Stimulated activated CD4-positive, alpha-beta T cell treated with anti-CD3 and anti-CD28 coated beads, Interleukin-12 subunit alpha, Interleukin-12 subunit beta, amount 100 ng/mL, for 24 hours (primary cell): ENCODE measurements at regions not wholly inside any gene's neighbourhood (a gene's known extent, or its start where the extent isn't known, plus 50 kb on each side); places are given as distances from the start of the nearest gene placed in this dataset.

Experiments used
- DNase-seq, 2 experiments: peaks; one replicate each; pipeline ENCODE4 v3.0.0-alpha.2; 2020; ENCODE audit warnings: low read depth in 2 of 2

DNA sequence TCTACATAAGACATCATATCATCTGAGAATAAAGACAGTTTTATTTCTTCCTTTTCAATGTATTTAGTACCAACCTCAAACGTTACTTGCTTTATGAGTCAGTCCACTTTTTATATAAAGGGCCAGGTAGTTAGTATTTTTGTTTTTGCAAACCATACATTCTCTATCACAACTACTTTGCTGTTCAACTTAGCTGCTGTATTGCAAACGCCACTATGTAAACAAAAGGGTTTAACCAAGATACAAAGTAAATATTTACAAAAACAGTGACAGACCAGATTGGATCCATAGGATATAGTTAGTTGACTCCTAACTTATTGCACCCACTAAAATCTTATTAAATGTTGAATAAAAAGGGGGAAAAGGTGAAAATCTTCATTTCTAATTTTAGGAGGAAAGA is 87.7 kb upstream of the FOXG1 start:
- no peak for DNase-seq

DNA sequence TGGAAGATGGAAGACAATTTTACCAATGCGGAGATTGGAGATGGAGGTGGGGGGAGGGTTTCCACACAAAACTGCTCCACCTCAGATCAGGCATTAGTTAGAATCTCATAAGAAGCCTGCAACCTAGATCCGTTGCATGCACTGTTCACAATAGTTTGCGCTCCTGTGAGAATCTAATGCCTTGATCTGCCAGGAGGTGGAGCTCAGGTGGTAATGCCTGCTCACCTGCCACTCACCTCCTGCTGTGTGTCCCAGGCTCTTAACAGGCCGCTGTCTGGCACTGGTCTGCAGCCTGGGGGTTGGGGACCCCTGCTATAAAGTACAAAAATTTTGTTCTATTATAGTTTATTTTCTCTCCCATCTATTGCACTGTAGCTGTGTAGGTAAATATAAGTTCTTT is 84.9 kb upstream of the FOXG1 start:
- DNase-seq, result no peak

DNA sequence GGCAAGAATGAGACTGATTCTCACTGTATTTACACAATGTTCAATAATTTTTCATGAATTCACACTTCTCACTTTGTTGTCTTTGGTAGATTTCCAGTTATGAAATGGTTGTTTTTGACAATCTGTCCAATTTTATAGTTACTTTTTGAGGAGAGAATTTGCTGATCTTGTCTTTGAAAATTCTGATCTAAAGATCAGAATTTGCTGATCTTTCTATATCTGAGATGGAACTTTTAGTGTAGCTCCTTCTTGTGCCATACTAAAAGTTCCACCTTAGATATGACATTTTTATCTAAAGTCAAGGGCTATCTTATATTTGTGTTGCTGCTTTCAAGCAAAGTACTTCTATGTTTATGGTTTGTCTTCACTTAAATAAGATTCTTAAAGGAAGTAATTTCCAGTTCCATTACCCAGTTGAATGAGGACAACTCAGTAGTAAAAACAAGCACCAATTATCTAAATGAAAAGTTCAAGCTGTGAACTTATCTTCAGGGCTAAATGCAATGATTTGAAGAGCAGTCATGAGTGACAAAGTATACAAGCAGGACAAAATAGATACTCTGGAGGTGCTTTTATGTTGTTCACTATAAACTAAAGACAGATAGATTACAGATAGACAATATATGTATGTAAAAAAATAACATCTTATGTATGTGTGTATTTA is 76.4 kb upstream of the FOXG1 start:
- no peak for DNase-seq

DNA sequence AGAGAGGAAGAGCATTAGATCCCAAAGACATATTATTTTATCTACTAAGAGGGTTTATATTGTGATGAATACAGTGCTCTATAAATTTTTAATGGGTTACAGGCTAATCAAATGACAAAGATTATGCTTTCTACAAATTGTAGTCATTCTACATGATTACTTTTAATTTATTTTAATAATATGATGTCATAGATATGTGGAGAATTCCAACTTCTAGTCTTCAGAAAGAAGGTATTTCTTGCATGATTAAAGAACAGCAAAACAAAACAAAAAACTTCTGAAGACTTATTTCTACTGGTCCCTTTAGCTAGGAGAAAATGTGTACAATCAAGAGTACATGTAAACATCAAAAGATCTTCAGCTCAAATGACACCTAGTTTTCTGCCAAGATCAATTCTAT is 71.5 kb upstream of the FOXG1 start:
- no peak for DNase-seq

DNA sequence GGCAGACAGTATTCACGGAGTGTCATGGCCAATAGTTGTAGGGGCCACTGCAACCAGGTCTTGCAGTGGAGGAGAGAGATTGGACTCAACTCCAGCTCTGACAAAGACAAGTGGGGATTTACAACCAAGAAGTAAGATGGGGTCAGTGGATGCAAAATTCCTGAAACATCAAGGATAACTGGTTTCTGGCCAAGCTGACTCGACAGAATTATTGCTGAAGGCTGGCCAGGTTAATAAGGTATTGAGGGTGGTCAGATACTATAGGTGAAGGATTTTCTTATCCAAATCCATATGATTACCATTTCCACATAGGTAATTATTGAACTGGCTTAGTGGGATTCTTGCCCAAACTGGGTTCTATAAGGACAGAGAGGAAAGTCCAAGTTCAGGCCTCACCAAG is 64.9 kb upstream of the FOXG1 start:
- DNase-seq, result no peak

DNA sequence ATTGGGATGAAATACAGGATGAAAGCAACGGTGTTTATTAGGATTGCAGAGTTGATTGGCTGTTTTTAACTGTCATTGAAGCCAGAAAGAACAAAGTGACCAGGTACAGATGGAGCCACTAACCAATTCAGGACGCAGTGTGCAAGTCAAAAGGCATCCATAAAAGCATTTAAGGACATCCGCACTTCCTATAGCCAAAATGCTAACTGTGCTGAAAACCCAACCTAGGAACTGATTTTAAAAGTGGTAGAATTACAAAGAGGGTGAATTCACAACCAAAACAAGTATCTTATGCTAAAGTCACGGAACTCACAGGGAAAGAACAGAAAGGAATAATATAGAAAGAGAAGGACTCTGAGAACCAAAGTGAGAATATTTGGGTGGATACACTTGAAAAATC is 63.1 kb upstream of the FOXG1 start:
- DNase-seq, result no peak

DNA sequence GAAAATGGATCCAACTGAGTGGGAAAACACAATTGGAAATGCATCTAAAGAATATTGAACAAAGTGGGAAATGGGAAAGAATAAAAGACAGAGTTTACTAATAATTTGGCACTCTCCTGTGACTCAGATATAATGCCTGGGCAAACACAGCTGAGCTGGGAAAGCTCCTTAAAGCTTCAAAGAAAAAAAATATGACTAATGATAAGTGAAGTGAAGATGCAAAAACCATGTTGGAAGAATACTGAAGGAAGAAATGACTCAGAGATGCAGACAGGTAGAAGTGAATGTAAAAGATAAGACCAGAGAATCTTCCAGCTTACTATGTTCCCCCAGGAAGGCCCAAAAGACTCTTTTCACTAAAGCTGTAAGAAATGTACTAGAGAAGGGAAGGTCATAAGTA is 62.4 kb upstream of the FOXG1 start:
- no peak for DNase-seq

DNA sequence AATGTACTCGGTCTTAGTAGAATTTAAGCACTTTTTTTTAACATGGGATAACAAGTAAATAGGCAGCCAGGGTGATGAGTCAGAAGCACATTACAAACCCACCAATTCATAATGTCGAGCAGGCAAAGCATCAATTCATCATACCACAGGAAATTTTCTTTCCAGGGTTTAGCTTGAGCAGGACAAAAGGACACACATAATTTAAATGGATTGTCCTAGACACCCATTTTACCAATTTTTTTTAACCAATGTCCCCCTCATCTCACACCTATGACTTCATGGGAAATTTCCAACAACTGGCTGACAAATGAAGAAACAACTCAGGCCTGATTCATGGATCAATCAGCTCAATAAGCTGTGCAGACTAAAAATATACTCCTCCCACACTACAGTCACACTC is 58.8 kb upstream of the FOXG1 start:
- DNase-seq, result no peak

DNA sequence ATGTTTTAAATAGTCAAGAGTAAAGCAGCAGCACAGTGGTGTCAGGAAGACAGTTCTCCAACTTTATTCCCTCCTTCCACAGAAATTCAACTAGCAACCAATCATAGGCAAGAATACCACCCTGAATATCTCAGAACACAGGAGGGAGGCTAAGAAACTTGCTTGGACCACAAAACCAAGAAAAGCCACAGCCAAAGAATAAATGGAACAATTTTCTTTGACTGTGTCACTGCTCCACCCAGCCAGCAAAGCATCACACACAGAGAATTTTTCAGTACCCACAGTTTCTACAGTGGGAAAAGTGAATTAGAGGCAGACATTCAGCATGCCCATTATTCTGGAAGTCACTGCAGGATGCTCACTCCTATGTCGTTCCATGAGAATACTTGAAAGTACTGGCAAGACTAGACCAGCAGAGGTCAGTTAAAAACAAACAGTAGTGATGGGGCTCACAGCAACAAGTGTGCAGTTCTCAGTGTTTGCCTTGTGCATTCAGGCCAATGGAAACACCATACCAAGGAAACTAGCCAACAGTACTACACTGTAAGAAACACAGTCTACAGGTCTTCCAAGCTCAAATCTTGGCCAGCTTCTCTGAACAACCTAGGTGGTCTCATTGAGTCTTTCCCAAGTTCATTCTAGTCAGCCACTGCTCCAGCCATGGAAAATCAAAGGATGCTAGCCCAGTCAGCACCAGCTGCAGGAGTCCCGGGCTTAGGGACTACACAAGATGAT is 56.8 kb upstream of the FOXG1 start:
- DNase-seq, result no peak
